Neural cell (in vitro differentiated cells): ENCODE measurements at regions not wholly inside any gene's neighbourhood (a gene's known extent, or its start where the extent isn't known, plus 50 kb on each side); places are given as distances from the start of the nearest gene placed in this dataset.

Source experiments
- H2AFZ ChIP-seq: fragments of 200-600, 300-800 bp; sonication (generic), shearing (Covaris generic); 2 replicates; pipeline ENCODE4 v1.6.0; 2014; ENCODE audit warnings: low read depth, mild to moderate bottlenecking, antibody characterized with exemption, low read length, moderate library complexity
- H3F3A ChIP-seq: fragments of 200-600 bp; shearing (Covaris generic); 2 replicates; pipeline ENCODE4 v1.6.1; 2016; ENCODE audit warnings: mild to moderate bottlenecking, moderate library complexity, mixed read lengths, antibody characterized with exemption, low read length; ENCODE audit not compliant: insufficient read depth, poor library complexity, severe bottlenecking
- H3K27ac ChIP-seq: fragments of 200-600, 300-800 bp; sonication (generic), shearing (Covaris generic); 2 replicates; pipeline ENCODE4 v1.5.1; 2014; ENCODE audit warnings: mild to moderate bottlenecking, low read length, moderate library complexity
- H3K27me3 ChIP-seq: fragments of 300-800, 200-600 bp; sonication (generic), shearing (Covaris generic); 2 replicates; pipeline ENCODE4 v1.6.0; 2014; ENCODE audit warnings: mild to moderate bottlenecking, low read depth, low read length, moderate library complexity; ENCODE audit not compliant: insufficient read depth
- H3K36me3 ChIP-seq: fragments of 300-800, 200-600 bp; sonication (generic), shearing (Covaris generic); 2 replicates; pipeline ENCODE4 v1.5.1; 2014; ENCODE audit warnings: mild to moderate bottlenecking, antibody characterized with exemption, low read length, moderate library complexity; ENCODE audit not compliant: insufficient read depth
- H3K4me2 ChIP-seq: fragments of 300-800, 200-600 bp; sonication (generic), shearing (Covaris generic); 2 replicates; pipeline ENCODE4 v1.6.0; 2014; ENCODE audit warnings: mild to moderate bottlenecking, low read length
- H3K4me3 ChIP-seq: fragments of 300-800, 200-600 bp; sonication (generic), shearing (Covaris generic); 2 replicates; pipeline ENCODE4 v1.5.1; 2014; ENCODE audit warnings: mild to moderate bottlenecking, low read length, moderate library complexity
- H3K79me2 ChIP-seq: fragments of 200-600 bp; shearing (Covaris generic); replicated peaks from 2 replicates; pipeline ENCODE4 v1.6.0; 2014; ENCODE audit warnings: mild to moderate bottlenecking, low read length, moderate library complexity; ENCODE audit not compliant: insufficient read depth
- H3K9ac ChIP-seq: fragments of 300-800, 200-600 bp; sonication (generic), shearing (Covaris generic); 2 replicates; pipeline ENCODE4 v1.6.1; 2016; ENCODE audit warnings: mild to moderate bottlenecking, low read length, mixed read lengths
- H3K9me2 ChIP-seq: fragments of 200-600 bp; shearing (Covaris generic); 2 replicates; pipeline ENCODE4 v1.6.1; 2016; ENCODE audit warnings: mild to moderate bottlenecking, low read length, mixed read lengths; ENCODE audit not compliant: insufficient read depth
- H3K9me3 ChIP-seq: fragments of 200-600, 300-800 bp; sonication (generic), shearing (Covaris generic); 2 replicates; pipeline ENCODE4 v1.6.1; 2016; ENCODE audit warnings: mild to moderate bottlenecking, mixed run types, low read length, moderate library complexity, mixed read lengths
- H4K20me1 ChIP-seq: fragments of 200-600 bp; shearing (Covaris generic); 2 replicates; pipeline ENCODE4 v1.6.1; 2016; ENCODE audit warnings: mild to moderate bottlenecking, mixed run types; ENCODE audit not compliant: insufficient read depth
- CTCF ChIP-seq: fragments of 450-650 bp; IDR thresholded peaks from 2 replicates; pipeline ENCODE4 v1.5.1; 2014; ENCODE audit warnings: antibody characterized with exemption, mild to moderate bottlenecking, moderate library complexity; ENCODE audit not compliant: poor library complexity, severe bottlenecking
- EP300 ChIP-seq: fragments of 450-650 bp; conservative IDR thresholded peaks from 2 replicates; pipeline ENCODE4 v1.6.1; 2014; ENCODE audit warnings: antibody characterized with exemption, mild to moderate bottlenecking, moderate library complexity; ENCODE audit not compliant: poor library complexity, severe bottlenecking
- EZH2 ChIP-seq: fragments of 200-600, 300-800 bp; shearing (Covaris generic), sonication (generic); IDR thresholded peaks from 2 replicates; pipeline ENCODE4 v1.6.1; 2014; ENCODE audit warnings: antibody characterized with exemption, low read length, borderline replicate concordance, mild to moderate bottlenecking; ENCODE audit not compliant: insufficient read depth, poor library complexity, severe bottlenecking
- MXI1 ChIP-seq: fragments of 450-650 bp; conservative IDR thresholded peaks from 2 replicates; pipeline ENCODE4 v1.6.1; 2014; ENCODE audit warnings: antibody characterized with exemption, mild to moderate bottlenecking; ENCODE audit not compliant: poor library complexity, severe bottlenecking
- POLR2AphosphoS5 ChIP-seq: IDR thresholded peaks from 2 replicates; pipeline ENCODE4 v1.6.1; 2012
- RAD21 ChIP-seq: fragments of 450-650 bp; conservative IDR thresholded peaks from 2 replicates; pipeline ENCODE4 v1.6.1; 2014; ENCODE audit warnings: antibody characterized with exemption, mild to moderate bottlenecking, moderate library complexity
- REST ChIP-seq: IDR thresholded peaks from 2 replicates; pipeline ENCODE4 v1.6.1; 2012; ENCODE audit warnings: borderline replicate concordance
- SMC3 ChIP-seq: fragments of 450-650 bp; conservative IDR thresholded peaks from 2 replicates; pipeline ENCODE4 v1.6.1; 2014; ENCODE audit warnings: antibody characterized with exemption, mild to moderate bottlenecking, moderate library complexity; ENCODE audit not compliant: poor library complexity
- TAF1 ChIP-seq: IDR thresholded peaks from 2 replicates; pipeline ENCODE4 v1.6.1; 2012; ENCODE audit warnings: low read depth

DNA sequence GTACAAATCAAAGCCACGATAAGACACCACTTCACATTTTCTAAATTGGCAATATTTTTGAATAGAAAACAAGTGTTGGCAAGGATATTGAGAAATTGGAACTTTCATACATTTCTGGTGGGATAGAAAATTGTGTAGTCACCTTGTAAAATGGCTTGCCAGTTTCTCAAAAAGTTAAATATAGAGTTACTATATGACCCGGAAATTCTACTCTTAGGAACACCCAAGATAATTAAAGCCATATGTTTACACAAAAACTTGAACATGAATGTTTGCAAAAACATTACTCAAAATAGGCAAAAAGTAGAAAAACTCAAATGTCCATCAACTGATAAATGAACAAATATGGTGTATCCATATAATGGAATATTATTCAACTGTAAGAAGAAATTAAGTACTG lies 552.5 kb downstream of the TBC1D4 start:
- no peaks in the 10 kb centered on the region for H3K27me3 ChIP-seq
- no peaks in the 10 kb centered on the region for H3K79me2 ChIP-seq

GRCh38 chr13:74927823-74928222 lies 554.1 kb downstream of the TBC1D4 start:
- no peak overlapping the region for H3K9ac ChIP-seq
- TF ChIP-seq REST (no peak), POLR2AphosphoS5 (no peak), TAF1 (no peak), EZH2 (no peak)
- no peaks in the 10 kb centered on the region for H4K20me1 ChIP-seq
- H3K79me2 ChIP-seq = no peaks in the 10 kb centered on the region
- no peak overlapping the region for H3K4me2 ChIP-seq
- H3K27ac ChIP-seq = no peak overlapping the region
- H3K9me3 ChIP-seq = no peaks in the 10 kb centered on the region
- H3F3A ChIP-seq = no peaks in the 10 kb centered on the region
- no peak overlapping the region for H3K4me3 ChIP-seq
- H3K27me3 ChIP-seq = no peaks in the 10 kb centered on the region
- no peaks in the 10 kb centered on the region for H3K36me3 ChIP-seq
- no peaks in the 10 kb centered on the region for H3K9me2 ChIP-seq
- H2AFZ ChIP-seq = no peak overlapping the region

More for the DNA sequence above, 552.5 kb downstream of the TBC1D4 start:
- no peaks in the 10 kb centered on the region for H3K9me2 ChIP-seq
- no peak overlapping the region for H2AFZ ChIP-seq
- TF ChIP-seq CTCF (no peak), POLR2AphosphoS5 (no peak), EP300 (no peak), MXI1 (no peak), TAF1 (no peak), RAD21 (no peak), EZH2 (no peak), REST (no peak), SMC3 (no peak)
- no peaks in the 10 kb centered on the region for H3K9me3 ChIP-seq
- H3K9ac ChIP-seq = no peak overlapping the region
- H4K20me1 ChIP-seq = no peaks in the 10 kb centered on the region
- no peak overlapping the region for H3K4me2 ChIP-seq
- H3K36me3 ChIP-seq = no peaks in the 10 kb centered on the region
- no peak overlapping the region for H3K4me3 ChIP-seq
- no peak overlapping the region for H3K27ac ChIP-seq
- H3F3A ChIP-seq = no peaks in the 10 kb centered on the region
